GM12892 (cell line): ENCODE measurements at regions not wholly inside any gene's neighbourhood (a gene's known extent, or its start where the extent isn't known, plus 50 kb on each side); places are given as distances from the start of the nearest gene placed in this dataset.

Source experiments
- POLR2A ChIP-seq: IDR thresholded peaks from 2 replicates; pipeline ENCODE4 v1.6.1; 2011; ENCODE audit warnings: low read depth, low read length, control low read depth
- POLR2AphosphoS5 ChIP-seq: IDR thresholded peaks from 2 replicates; pipeline ENCODE4 v1.6.1; 2011; ENCODE audit warnings: low read depth, low read length, control low read depth
- TAF1 ChIP-seq: IDR thresholded peaks from 2 replicates; pipeline ENCODE4 v1.6.1; 2011; ENCODE audit warnings: low read depth, mild to moderate bottlenecking, control low read depth, low read length, borderline replicate concordance

DNA sequence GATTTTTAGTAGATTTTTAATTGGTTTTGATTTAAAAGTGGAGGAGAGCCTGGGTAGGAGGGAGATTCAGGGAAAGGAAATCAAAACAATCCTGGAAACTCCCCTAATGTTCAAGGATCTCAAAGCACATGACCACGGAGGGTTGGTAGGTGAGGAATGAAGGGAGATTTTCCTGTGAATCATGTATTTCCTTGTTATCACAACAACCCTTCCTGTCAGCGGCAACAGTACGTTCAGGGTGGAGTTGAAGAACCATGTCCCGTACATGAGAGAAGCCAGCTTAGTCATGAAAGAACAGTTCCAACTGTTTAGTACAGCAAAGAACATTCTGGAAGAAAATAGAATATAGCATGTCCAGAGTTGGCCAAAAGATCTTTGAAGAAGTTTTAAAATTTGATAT lies 79.4 kb upstream of the SCAF8 start:
- no peak for TF ChIP-seq TAF1
- TF ChIP-seq POLR2A: no peak
- no peak for TF ChIP-seq POLR2AphosphoS5
